ENCODE measurements at regions not wholly inside any gene's neighbourhood (a gene's known extent, or its start where the extent isn't known, plus 50 kb on each side); places are given as distances from the start of the nearest gene placed in this dataset.
A peak's percentile ranks its signal among the peaks of the same experiment; 100 is the strongest.

DNA sequence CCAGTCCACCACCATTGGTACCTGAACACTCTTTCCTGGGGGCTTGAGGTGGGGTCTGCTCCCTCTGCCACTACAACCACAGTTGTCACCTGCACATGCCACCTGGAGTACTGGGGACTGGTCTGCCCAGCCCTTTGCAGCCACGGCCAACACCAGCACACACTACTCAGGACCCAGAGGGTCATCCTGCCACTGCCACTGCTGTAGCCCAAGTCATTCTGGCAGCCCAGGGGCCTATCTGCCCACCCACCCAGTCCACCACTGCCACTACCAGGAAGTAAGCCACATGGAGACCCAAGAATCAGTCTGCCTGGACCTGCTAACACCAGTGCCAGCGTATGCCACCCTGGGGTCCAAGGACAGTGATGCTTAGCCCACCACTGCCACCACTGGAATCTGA, 302.4 kb upstream of the TRPC7 start:
- TF ChIP-seq PAX5 (IDR thresholded peaks at IDR 0.05; ENCODE audit: insufficient read depth, low read length, severe bottlenecking) (no peak), POLR2A (IDR thresholded peaks at IDR 0.05; ENCODE audit: low read depth, low read length) (no peak), POLR2AphosphoS5 (IDR thresholded peaks at IDR 0.05; ENCODE audit: low read depth, low read length) (no peak), SPI1 (IDR thresholded peaks at IDR 0.05; ENCODE audit: low read depth, low read length) (no peak), POU2F2 (IDR thresholded peaks at IDR 0.05; ENCODE audit: low read depth, low read length) (no peak), TAF1 (IDR thresholded peaks at IDR 0.05; ENCODE audit: low read depth, low read length) (no peak)
- DNase-seq (ENCODE audit: insufficient read length, low spot score) (no peak), FAIRE-seq (no peak)

DNA sequence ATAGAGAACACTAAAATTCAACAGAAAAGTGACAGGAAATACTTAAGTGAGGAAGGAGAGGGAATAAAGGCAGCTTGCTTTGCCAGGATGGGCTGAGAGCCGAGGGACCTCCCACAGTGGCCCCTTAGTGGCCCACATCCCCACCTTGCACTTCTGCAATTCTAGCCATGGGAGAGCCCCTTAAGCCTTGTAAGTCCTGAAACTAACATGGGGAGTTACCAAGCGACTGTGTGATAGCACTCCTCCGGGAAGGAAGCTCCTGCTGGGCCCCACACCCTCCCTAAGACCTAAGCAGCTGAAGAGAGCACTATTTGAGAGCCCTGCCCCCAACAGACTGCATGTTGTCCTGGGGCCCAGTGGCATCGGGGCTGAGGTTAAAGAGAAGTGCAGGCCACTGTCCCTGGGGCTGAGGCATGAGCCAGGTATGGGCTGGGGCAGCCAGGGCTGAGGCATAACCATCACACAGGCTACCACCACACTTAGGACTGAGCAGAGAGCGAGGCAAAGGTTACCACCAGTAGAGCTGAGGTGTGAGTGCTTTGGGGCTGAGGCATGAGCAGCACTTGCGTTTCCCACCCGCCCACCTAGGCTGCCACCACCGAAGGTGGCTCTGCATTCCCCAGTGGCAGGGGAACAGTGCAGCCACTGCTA, 301.8 kb upstream of the TRPC7 start:
- FAIRE-seq (no peak), DNase-seq (ENCODE audit: insufficient read length, low spot score) (no peak)
- TF ChIP-seq TAF1 (IDR thresholded peaks at IDR 0.05; ENCODE audit: low read depth, low read length) (no peak), SPI1 (IDR thresholded peaks at IDR 0.05; ENCODE audit: low read depth, low read length) (peak; percentile 70)

DNA sequence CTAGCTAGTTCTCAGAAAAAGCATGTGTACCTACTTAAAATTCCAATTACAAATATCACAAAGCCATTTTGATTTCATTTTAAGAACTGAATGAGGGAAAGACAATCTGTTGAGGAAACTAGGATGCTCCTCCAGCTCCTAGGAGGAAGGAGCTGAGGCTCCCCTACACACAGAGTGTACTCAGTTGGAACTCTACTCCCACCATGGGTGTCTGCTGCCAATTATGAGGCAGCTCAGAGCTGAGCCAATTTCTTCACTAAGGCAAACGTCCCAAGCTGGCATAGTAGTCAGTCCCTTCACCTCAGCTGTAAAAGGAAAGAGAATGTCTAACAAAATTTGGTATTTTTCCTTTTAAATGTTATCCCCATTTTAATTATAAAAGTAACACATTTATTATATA, 300.0 kb upstream of the TRPC7 start:
- TF ChIP-seq POLR2AphosphoS5 (IDR thresholded peaks at IDR 0.05; ENCODE audit: low read depth, low read length): no peak
- TF ChIP-seq TAF1 (IDR thresholded peaks at IDR 0.05; ENCODE audit: low read depth, low read length): no peak
- no peak for TF ChIP-seq PAX5 (IDR thresholded peaks at IDR 0.05; ENCODE audit: insufficient read depth, low read length, severe bottlenecking)
- TF ChIP-seq SPI1 (IDR thresholded peaks at IDR 0.05; ENCODE audit: low read depth, low read length): no peak
- no peak for TF ChIP-seq POLR2A (IDR thresholded peaks at IDR 0.05; ENCODE audit: low read depth, low read length)
- TF ChIP-seq POU2F2 (IDR thresholded peaks at IDR 0.05; ENCODE audit: low read depth, low read length): no peak
- DNase-seq (ENCODE audit: insufficient read length, low spot score) (no peak), FAIRE-seq (no peak)

DNA sequence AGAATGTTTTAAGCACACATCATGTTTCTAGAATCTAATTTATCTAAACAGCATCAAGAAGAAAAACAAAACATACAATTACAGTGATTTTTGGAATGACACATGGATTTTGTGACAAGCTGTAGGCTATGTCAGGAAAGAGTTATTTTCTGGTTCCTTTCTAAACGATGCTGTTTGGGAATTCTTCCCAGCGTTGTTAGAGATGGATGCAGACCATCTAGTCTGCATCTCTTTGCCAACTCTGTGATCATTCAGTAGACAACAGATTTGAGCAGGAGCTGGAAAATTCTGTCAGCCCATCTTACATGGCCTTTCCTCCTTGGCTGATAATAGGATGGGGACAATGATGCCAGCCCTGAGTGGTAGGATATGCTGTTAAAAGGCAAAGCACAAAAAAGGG, 295.7 kb upstream of the TRPC7 start:
- TF ChIP-seq TAF1 (IDR thresholded peaks at IDR 0.05; ENCODE audit: low read depth, low read length) (no peak), POLR2A (IDR thresholded peaks at IDR 0.05; ENCODE audit: low read depth, low read length) (no peak), POLR2AphosphoS5 (IDR thresholded peaks at IDR 0.05; ENCODE audit: low read depth, low read length) (no peak), PAX5 (IDR thresholded peaks at IDR 0.05; ENCODE audit: insufficient read depth, low read length, severe bottlenecking) (no peak), POU2F2 (IDR thresholded peaks at IDR 0.05; ENCODE audit: low read depth, low read length) (no peak), SPI1 (IDR thresholded peaks at IDR 0.05; ENCODE audit: low read depth, low read length) (no peak)
- FAIRE-seq: no peak
- no peak for DNase-seq (ENCODE audit: insufficient read length, low spot score)

DNA sequence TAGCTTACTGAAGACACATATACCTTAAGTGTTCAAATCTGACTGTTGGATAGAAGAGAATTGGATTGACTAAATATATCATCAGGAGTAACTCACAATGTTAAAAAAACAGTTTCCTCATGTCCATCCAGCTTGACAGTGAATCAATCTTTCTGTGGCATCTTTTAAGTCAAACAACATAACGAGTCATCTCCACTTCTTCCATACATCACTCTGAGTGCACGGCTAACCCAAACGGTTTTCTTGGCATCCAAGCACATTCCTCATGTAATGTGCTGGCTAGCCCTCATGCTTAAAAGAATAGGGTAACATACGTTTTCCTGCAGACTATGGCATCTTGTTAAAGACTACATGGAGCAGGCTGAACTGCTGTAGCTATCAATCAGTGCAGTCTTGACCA, 291.5 kb upstream of the TRPC7 start:
- TF ChIP-seq PAX5 (IDR thresholded peaks at IDR 0.05; ENCODE audit: insufficient read depth, low read length, severe bottlenecking): no peak
- no peak for TF ChIP-seq TAF1 (IDR thresholded peaks at IDR 0.05; ENCODE audit: low read depth, low read length)
- TF ChIP-seq SPI1 (IDR thresholded peaks at IDR 0.05; ENCODE audit: low read depth, low read length): no peak
- no peak for TF ChIP-seq POU2F2 (IDR thresholded peaks at IDR 0.05; ENCODE audit: low read depth, low read length)
- no peak for TF ChIP-seq POLR2AphosphoS5 (IDR thresholded peaks at IDR 0.05; ENCODE audit: low read depth, low read length)
- no peak for TF ChIP-seq POLR2A (IDR thresholded peaks at IDR 0.05; ENCODE audit: low read depth, low read length)
- FAIRE-seq: no peak
- DNase-seq (ENCODE audit: insufficient read length, low spot score): no peak

DNA sequence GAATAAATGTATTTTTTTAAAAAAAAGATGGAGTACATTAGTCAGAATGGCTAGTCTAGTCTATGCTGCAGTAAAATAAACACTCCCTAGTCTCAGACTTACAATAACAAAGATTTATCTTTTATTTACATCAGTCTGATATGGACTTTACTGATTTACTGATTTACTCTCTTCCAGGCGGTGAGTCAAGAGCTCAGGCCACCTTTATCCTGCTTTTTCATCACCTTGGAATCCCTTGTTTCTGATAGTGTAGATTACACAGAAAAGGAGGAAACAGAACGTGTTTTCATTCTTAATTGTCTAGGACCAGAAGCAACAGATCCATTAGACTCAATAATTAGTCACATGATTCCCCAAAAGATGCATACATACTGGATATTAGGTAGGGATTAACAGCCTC, 290.1 kb upstream of the TRPC7 start:
- TF ChIP-seq POU2F2 (IDR thresholded peaks at IDR 0.05; ENCODE audit: low read depth, low read length) (no peak), POLR2A (IDR thresholded peaks at IDR 0.05; ENCODE audit: low read depth, low read length) (no peak), TAF1 (IDR thresholded peaks at IDR 0.05; ENCODE audit: low read depth, low read length) (no peak), POLR2AphosphoS5 (IDR thresholded peaks at IDR 0.05; ENCODE audit: low read depth, low read length) (no peak), PAX5 (IDR thresholded peaks at IDR 0.05; ENCODE audit: insufficient read depth, low read length, severe bottlenecking) (no peak), SPI1 (IDR thresholded peaks at IDR 0.05; ENCODE audit: low read depth, low read length) (no peak)
- no peak for FAIRE-seq
- no peak for DNase-seq (ENCODE audit: insufficient read length, low spot score)

DNA sequence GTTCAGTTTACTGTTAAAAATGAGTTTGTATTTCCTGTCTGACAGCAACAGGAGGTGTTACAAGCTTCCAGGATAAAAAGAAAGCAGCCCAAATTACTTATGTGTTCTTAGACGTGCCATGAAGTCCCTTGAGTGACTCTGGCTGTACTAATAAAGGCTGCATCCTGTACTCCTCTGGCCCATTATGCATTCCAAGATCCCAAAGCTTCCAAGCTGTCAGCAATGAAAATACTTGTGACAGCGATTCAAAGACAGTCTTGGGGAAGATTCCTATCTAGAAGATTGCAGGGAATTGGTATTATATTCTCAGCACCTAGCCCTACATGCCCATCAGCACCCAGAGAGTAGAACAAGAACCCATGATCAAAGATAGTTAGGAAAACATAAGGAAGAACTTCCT, 281.6 kb upstream of the TRPC7 start:
- no peak for FAIRE-seq
- no peak for TF ChIP-seq POU2F2 (IDR thresholded peaks at IDR 0.05; ENCODE audit: low read depth, low read length)
- no peak for TF ChIP-seq POLR2A (IDR thresholded peaks at IDR 0.05; ENCODE audit: low read depth, low read length)
- TF ChIP-seq SPI1 (IDR thresholded peaks at IDR 0.05; ENCODE audit: low read depth, low read length): no peak
- no peak for TF ChIP-seq TAF1 (IDR thresholded peaks at IDR 0.05; ENCODE audit: low read depth, low read length)
- TF ChIP-seq PAX5 (IDR thresholded peaks at IDR 0.05; ENCODE audit: insufficient read depth, low read length, severe bottlenecking): no peak
- no peak for TF ChIP-seq POLR2AphosphoS5 (IDR thresholded peaks at IDR 0.05; ENCODE audit: low read depth, low read length)
- DNase-seq (ENCODE audit: insufficient read length, low spot score): no peak

DNA sequence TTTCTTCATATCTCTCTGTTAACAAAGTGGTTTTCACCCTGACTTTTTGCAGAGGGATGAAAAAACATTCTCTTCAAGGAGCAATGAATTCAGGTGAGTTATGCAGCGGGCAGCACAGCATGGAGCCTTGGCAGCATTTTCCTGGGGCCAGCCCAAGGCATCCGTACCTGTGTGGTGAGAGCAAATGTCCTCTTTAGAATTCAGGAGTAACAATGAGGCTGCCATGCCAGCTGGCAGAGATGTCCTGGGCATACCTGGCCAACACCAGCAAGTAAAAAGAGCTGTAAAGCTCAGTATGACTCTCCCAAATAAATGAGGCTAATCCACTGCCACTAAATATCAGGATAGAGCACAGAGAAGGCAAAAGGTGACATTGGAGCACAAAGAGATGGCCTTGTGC, 277.6 kb upstream of the TRPC7 start:
- FAIRE-seq: no peak

DNA sequence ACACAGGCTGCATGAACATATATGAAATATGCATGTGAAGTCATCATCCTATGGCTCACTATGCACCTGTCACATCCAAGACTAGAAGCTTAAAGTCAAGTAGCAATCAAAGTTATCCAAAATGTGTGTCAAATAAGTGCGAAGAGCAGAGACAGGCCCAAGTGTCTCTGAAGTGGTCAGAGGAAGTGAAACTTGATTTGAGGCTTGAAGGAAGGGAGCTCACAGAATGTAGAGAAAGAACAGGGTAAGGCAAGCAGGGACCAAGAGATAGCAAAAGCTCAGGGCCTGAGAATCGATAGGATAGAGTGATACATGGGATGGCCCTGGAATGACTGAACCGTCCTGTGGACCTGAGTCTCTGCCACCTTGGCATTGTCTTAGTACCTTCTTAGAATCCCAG, 274.3 kb upstream of the TRPC7 start:
- FAIRE-seq (no peak), DNase-seq (ENCODE audit: insufficient read length, low spot score) (no peak)
- peak; percentile 90 for TF ChIP-seq SPI1 (IDR thresholded peaks at IDR 0.05; ENCODE audit: low read depth, low read length)
- no peak for TF ChIP-seq POLR2AphosphoS5 (IDR thresholded peaks at IDR 0.05; ENCODE audit: low read depth, low read length)

More for the DNA sequence above, 277.6 kb upstream of the TRPC7 start:
- DNase-seq (ENCODE audit: insufficient read length, low spot score): no peak
- TF ChIP-seq SPI1 (IDR thresholded peaks at IDR 0.05; ENCODE audit: low read depth, low read length): no peak
- TF ChIP-seq POLR2A (IDR thresholded peaks at IDR 0.05; ENCODE audit: low read depth, low read length): no peak
- TF ChIP-seq POU2F2 (IDR thresholded peaks at IDR 0.05; ENCODE audit: low read depth, low read length): no peak
- no peak for TF ChIP-seq PAX5 (IDR thresholded peaks at IDR 0.05; ENCODE audit: insufficient read depth, low read length, severe bottlenecking)
- no peak for TF ChIP-seq TAF1 (IDR thresholded peaks at IDR 0.05; ENCODE audit: low read depth, low read length)
- TF ChIP-seq POLR2AphosphoS5 (IDR thresholded peaks at IDR 0.05; ENCODE audit: low read depth, low read length): no peak

DNA sequence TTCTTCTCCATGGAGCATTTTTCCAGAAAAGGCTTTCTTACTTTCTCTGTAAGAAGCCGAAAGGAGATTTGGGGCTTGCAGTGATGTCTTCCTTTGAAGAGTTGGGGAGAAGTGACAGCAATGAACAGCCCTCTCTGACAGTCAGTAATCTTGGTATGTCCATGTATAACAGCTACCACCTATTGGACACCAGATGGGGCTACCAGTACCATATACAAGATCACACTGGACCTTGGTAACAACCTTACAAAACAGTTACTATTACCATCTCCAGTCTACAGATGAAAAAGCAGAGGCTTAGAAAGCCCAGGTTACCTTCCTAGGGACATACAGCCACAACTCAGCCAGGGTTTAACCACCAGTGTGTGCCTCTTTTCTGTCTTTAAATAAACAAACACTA, 272.7 kb upstream of the TRPC7 start:
- FAIRE-seq: no peak
- TF ChIP-seq SPI1 (IDR thresholded peaks at IDR 0.05; ENCODE audit: low read depth, low read length): no peak
- TF ChIP-seq POU2F2 (IDR thresholded peaks at IDR 0.05; ENCODE audit: low read depth, low read length): no peak
- no peak for TF ChIP-seq PAX5 (IDR thresholded peaks at IDR 0.05; ENCODE audit: insufficient read depth, low read length, severe bottlenecking)
- TF ChIP-seq POLR2AphosphoS5 (IDR thresholded peaks at IDR 0.05; ENCODE audit: low read depth, low read length): no peak
- TF ChIP-seq TAF1 (IDR thresholded peaks at IDR 0.05; ENCODE audit: low read depth, low read length): no peak
- no peak for TF ChIP-seq POLR2A (IDR thresholded peaks at IDR 0.05; ENCODE audit: low read depth, low read length)
- DNase-seq (ENCODE audit: insufficient read length, low spot score): no peak

Measured in GM12891 (cell line).